Stomach smooth muscle (tissue), 2 donors: ENCODE measurements at regions not wholly inside any gene's neighbourhood (a gene's known extent, or its start where the extent isn't known, plus 50 kb on each side); places are given as distances from the start of the nearest gene placed in this dataset.

ENCODE experiments used
- H3K27ac ChIP-seq: one replicate; pipeline ENCODE4 v1.7.0; 2013; ENCODE audit warnings: mild to moderate bottlenecking, low read length, inconsistent platforms
- H3K27me3 ChIP-seq, 2 donors: one replicate each; pipeline ENCODE4 v1.7.0; 2013; ENCODE audit warnings: low read length in 2 of 2; ENCODE audit not compliant: insufficient read depth in 2 of 2, control insufficient read depth in 1 of 2
- H3K36me3 ChIP-seq, 2 donors: one replicate each; pipeline ENCODE4 v1.7.0; 2013; ENCODE audit warnings: low read length in 2 of 2; ENCODE audit not compliant: control insufficient read depth in 2 of 2, insufficient read depth in 2 of 2
- H3K4me1 ChIP-seq: one replicate; pipeline ENCODE4 v1.7.0; 2013; ENCODE audit warnings: low read length; ENCODE audit not compliant: control insufficient read depth, insufficient read depth
- H3K4me3 ChIP-seq, 2 donors: one replicate each; pipeline ENCODE4 v1.7.0; 2013; ENCODE audit warnings: low read length in 2 of 2
- H3K9ac ChIP-seq, 2 donors: one replicate each; pipeline ENCODE4 v1.7.0; 2013; ENCODE audit warnings: low read length in 2 of 2, mild to moderate bottlenecking in 1 of 2
- H3K9me3 ChIP-seq, 2 donors: one replicate each; pipeline ENCODE4 v1.7.0; 2013; ENCODE audit warnings: low read length in 2 of 2; ENCODE audit not compliant: control insufficient read depth in 2 of 2
- donor health status: healthy.
- donor health status: Pancreatic carcinoma.

DNA sequence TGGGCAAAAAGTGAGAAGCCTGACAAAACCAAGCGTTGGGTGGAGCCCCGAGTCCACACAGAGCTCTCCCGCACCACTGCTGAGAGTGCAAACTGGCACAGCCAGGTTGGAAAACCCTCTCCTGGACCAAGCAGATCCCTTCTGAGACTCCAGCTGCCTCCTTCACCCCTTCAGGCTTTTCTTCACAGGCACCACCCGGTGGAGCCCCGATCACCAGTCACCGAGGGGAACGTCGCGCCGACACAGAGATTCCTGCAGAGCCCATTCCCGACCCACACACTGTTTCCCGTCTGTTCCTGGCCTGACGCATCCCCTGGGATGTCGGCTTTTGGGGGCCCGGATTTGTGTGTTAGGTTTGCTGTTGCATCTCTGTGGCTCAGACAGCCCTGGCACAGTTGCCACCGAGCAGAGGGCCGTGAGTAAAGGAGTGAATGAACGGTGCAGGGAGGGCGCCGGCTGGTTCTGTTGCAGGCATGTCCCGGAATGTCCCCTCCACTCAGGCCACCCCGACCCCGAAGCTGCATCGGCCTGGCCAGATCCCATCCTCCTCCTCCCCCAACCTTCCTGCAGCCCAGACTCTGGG is 51.0 kb upstream of the INPP5A start:
- Histone ChIP-seq H3K27me3 (no peaks in the 10 kb centered on the region), H3K9me3 (no peaks in the 10 kb centered on the region), H3K4me3 (no peak overlapping the region), H3K27ac (no peak overlapping the region), H3K9ac (no peak overlapping the region), H3K36me3 (no peaks in the 10 kb centered on the region), H3K4me1 (peaks cover 11% of the 10 kb centered on the region)

DNA sequence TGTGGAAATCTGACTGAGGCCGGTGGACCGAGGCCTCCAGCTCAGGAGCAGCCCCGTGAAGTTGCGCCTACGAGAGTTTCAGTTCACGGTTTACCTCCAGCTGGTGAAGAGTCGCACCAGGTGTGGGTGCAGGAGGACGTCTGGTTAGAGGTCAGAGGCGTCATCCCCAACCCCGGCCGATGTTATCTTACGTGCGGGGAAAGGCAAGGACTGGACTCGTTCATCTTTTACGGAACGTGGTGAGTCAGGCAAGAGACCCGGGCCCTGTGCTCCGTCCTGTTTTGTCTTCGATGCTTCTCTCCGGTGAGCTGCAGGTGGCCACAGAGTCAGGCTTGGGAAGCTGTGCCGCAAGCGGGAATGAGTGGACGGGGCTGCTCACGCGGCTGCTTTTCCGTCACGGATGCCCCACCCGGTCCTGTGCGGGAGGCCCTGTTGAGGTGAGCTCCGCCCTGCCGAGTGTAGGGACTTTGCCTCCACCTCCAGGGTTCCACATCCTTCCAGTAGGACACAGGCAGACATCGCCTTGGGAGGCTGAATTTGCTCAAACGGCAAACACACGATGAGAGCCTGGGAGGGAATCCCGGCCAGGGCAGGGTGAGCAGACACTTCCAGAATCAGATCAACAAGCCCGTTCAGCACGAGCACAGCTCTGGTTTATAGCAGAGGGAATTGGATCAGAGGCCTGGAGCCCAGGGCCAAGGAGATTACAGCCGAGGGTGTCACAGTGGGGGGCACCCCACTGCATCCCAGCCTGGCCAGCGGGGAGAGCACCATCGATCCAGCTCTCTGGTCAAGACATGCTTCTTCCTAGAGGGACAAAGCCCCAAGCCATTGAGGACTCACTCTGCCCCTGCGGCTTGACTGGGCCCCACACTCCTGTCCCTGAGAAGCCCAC is 50.1 kb upstream of the INPP5A start:
- H3K36me3 ChIP-seq, result no peaks in the 10 kb centered on the region
- no peak overlapping the region for H3K27ac ChIP-seq
- no peak overlapping the region for H3K9ac ChIP-seq
- peaks cover 15% of the 10 kb centered on the region for H3K4me1 ChIP-seq
- no peak overlapping the region for H3K4me3 ChIP-seq
- no peaks in the 10 kb centered on the region for H3K9me3 ChIP-seq
- no peaks in the 10 kb centered on the region for H3K27me3 ChIP-seq
